GM19023 (cell line): ENCODE measurements at regions not wholly inside any gene's neighbourhood (a gene's known extent, or its start where the extent isn't known, plus 50 kb on each side); places are given as distances from the start of the nearest gene placed in this dataset.
"Not testable (repeated sequence)": the region's sequence is repeated elsewhere in the genome, so short reads cannot be mapped to it uniquely, and the experiment has no call there.

Experiments used
- ATAC-seq: cut with Tn5 transposase; IDR thresholded peaks from one replicate; pipeline ENCODE4 v1.9.1; 2021; ENCODE audit warnings: mild to moderate bottlenecking, moderate library complexity; ENCODE audit not compliant: unreplicated experiment

- ATAC-seq, result no peak
These were observed 224.9 kb upstream of the AUTS2 start for GRCh38 chr7:69373171-69374043.

DNA sequence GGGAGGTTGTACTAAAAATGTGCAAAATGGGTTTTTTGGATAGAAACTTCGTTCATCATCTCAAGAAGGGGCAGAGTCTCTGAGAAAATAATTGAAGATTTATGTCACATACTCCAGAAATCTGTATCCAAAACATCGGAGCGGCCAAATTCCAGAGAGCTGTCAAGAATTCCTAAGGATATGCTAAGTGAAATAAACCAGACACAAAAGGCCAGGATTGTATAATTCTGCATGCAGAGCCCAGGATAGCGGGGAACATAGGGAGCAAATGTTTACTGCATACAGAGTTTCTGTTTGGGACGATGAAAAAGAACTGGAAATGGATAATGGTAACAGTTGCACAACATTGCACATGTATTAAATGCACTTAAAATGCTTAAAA lies 224.2 kb upstream of the AUTS2 start:
- ATAC-seq, result no peak

DNA sequence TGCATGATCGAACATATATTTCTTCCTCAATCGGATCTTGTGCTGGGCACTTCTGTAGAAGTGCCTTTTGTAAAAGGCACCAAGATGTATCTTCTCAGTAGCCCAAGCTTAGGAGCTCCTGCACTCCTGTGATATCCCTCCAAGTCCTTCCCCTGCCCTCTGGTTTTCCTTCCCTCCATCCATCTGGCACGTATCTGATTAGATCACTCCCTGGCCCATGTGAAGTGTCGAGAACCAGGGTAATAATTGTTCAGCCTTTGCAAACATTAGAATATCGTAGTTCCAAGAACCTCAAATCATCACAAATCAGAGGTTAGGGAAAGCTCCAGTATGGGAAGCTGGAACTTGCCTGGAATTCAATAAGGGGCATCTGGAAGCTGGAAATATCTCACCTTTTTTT lies 221.1 kb upstream of the AUTS2 start:
- no peak for ATAC-seq

DNA sequence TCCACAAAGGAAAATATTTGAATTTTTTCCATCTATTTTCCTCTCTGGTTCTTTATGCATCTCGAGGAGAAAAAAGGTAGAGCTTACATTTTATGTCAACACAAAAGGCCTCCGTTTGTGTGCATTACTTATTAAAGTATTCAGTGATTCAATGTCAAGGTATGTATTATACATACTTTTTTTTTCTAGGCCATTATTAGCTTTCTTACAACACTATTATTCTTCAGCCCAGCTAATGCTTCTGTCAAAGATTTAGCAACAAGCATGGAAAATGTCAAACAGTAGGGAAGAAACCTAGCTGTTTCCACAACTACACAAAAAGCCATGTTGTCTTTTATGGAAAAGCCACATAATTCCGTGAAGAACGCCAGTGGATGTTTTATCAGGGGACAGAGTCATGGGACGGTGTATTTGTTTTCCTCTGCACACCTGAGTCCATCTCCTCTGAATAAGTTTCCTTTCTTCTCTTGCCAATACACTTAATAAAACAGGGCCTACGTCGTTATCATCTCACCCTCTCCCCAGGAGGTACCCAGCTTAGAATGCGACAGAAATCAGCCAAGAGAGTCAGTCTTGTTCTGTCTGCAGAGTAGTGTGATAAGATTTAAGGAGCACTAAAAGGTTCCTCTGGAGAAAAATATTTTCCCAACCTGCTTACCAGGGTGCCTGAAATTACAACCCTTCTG lies 209.7 kb upstream of the AUTS2 start:
- no peak for ATAC-seq

- ATAC-seq, result no peak
These were observed 209.1 kb upstream of the AUTS2 start for GRCh38 chr7:69389216-69389615.

GRCh38 chr7:69393912-69394311 lies 204.4 kb upstream of the AUTS2 start:
- not testable (repeated sequence) for ATAC-seq

DNA sequence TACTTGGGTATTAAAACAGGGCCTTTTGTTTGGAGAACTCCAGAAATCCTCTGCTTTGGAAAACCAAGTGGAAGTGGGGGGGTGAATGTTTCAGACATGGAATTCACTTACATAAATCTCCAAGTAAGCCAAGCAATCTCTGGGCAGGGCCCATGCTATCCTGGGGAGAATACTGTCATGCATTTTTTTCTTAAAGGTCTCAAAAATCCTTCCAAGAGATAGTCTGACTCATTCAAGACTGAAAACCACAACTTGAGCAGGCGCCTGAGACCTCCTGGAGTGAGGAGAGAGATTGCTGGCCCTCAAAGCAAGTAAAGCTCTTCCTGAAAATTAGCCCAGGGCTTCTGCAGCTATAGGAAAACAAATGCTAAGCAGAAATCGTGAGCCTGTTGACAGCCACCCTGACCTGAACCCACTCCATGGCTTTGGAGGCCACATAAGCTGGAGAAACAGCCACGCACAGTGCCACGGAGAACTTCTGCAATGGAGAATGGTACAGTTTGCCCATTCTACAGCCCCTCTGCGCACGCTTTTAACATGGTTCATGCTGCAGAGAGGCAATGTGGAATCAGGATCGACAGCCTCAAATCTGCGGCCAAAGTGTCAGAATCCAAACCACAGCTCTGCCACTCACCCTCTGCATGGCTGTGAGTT lies 203.1 kb upstream of the AUTS2 start:
- ATAC-seq, result no peak

DNA sequence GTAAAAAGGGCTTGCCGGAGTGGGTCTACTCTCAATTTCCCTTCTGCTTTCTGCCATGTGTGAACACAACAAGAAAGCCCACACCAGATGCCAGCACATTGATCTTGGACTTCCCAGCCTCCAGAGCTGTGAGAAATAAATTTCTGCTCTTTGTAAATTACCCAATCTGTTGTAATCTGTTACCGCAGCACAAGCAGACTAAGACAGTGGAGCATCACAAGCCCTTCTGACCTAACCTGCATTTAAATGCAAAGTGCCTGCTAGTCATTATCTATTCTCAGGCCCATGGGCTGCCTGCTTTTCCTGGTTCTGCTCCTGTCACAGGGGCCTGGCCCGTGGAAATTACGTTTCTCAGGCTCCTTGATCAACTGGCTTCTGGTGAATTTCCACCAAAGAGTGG lies 199.3 kb upstream of the AUTS2 start:
- ATAC-seq, result no peak

- no peak for ATAC-seq
These were observed 198.9 kb upstream of the AUTS2 start for GRCh38 chr7:69399401-69399800.

DNA sequence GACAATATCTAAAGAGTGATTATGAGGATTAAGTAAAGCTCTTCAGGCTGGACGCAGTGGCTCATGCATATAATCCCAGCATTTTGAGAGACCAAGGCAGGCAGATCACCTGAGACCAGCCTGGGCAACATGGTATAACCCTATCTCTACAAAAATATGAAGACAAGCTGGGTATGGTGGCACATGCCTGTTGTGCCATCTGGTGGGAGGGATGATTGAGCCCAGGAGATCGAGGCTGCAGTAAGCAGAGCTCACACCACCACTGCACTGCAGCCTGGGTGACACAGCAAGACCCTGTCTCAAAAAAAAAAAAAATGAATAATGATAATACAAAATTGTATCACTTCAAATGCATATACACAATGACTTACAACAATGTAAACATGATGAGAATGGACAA lies 195.6 kb upstream of the AUTS2 start:
- ATAC-seq, result no peak

DNA sequence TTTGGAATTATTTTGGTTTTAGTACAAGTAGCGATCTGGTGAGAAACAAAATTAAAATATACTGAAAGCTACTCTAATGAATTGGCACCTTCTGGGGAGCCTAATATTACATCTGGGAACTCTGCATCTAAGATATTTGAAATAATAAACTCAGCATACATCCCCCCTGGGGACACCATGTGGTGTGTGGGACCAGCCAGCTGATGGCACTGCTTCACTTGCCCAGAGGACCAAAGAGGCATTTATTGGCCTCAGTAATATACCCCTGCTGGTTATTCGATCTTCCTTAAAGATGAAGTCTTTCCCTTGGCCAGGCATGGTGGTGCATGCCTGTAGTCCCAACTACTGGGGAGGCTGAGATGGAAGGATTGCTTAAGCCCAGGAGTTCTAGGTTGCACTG lies 195.1 kb upstream of the AUTS2 start:
- no peak for ATAC-seq

GRCh38 chr7:69411018-69411417 lies 187.3 kb upstream of the AUTS2 start:
- no peak for ATAC-seq

DNA sequence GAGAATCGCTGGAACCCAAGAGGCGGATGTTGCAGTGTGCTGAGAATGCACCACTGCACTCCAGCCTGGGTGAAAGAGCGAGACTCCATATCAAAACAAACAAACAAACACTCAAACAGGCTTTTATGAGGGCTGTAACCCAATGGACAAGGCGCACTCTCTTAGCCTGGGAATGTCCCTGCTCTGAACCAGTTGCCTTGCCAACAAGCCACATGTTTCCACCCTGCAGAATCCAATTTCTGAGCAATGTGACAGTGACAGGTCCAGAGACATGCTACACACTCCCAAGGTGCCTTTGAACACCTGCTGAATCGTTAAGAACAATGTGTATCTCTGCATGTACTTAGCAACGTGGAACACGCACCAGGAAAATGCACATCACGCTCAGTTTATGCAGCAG lies 186.8 kb upstream of the AUTS2 start:
- ATAC-seq, result no peak

GRCh38 chr7:69412331-69413146 lies 185.7 kb upstream of the AUTS2 start:
- no peak for ATAC-seq

- no peak for ATAC-seq
These were observed 183.7 kb upstream of the AUTS2 start for GRCh38 chr7:69414555-69414954.

- no peak for ATAC-seq
These were observed 179.2 kb upstream of the AUTS2 start for GRCh38 chr7:69418869-69419670.

DNA sequence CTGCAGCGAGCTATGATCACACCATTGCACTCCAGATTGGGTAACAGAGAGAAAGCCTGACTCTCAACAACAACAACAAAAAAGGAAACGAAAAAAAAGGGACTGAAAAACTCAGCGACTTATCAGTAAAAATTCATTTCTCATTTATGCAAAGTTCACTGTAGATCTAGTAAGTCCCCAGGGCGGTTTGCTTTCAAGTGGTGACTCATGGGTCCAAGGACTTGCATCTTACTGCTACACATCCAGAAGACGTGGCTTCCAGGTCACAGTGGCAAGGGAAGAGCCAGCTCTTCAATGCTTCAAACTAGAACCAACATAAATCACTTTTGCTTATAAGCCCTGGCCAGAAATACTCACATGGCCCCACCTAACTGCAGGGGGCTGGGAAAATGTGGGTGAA lies 178.3 kb upstream of the AUTS2 start:
- ATAC-seq, result no peak

- no peak for ATAC-seq
These were observed 175.7 kb upstream of the AUTS2 start for GRCh38 chr7:69422574-69422985.

GRCh38 chr7:69426705-69427104 lies 171.6 kb upstream of the AUTS2 start:
- no peak for ATAC-seq

DNA sequence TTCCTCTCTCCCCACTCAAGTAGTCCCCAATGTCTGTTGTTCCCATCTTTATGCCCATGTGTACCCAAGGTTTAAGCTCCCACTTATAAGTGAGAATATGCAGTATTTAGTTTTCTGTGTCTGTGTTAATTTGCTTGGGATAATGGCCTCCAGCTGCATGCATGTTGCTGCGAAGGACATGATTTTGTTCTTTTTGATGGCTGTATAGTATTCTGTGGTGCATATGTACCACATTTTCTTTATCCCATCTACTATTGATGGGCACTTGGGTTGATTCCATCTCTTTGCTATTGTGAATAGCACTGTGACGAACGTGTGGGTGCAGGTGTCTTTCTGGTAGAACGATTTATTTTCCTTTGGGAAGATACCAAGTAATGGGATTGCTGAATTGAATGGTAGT lies 170.2 kb upstream of the AUTS2 start:
- ATAC-seq, result no peak
